ENCODE measurements at regions not wholly inside any gene's neighbourhood (a gene's known extent, or its start where the extent isn't known, plus 50 kb on each side); places are given as distances from the start of the nearest gene placed in this dataset.

- TF ChIP-seq POLR2A (IDR thresholded peaks at IDR 0.05; ENCODE audit: low read depth, low read length) (no peak), CTCF (conservative IDR thresholded peaks at IDR 0.05; ENCODE audit: low read depth, low read length) (no peak), MAZ (IDR thresholded peaks at IDR 0.05; ENCODE audit: borderline replicate concordance, low read depth, low read length) (no peak), USF2 (IDR thresholded peaks at IDR 0.05; ENCODE audit: low read depth, low read length) (no peak), MAFK (IDR thresholded peaks at IDR 0.05; ENCODE audit: low read depth, low read length) (no peak), ELK1 (IDR thresholded peaks at IDR 0.05; ENCODE audit: borderline replicate concordance, low read depth, low read length) (no peak), CEBPB (IDR thresholded peaks at IDR 0.05; ENCODE audit: low read depth, low read length) (no peak), RAD21 (IDR thresholded peaks at IDR 0.05; ENCODE audit: low read length) (no peak), RCOR1 (IDR thresholded peaks at IDR 0.05; ENCODE audit: insufficient replicate concordance, low read length) (no peak), SMC3 (IDR thresholded peaks at IDR 0.05; ENCODE audit: low read depth, low read length) (no peak), RFX5 (IDR thresholded peaks at IDR 0.05; ENCODE audit: low read depth, low read length) (no peak), MXI1 (IDR thresholded peaks at IDR 0.05; ENCODE audit: borderline replicate concordance, low read depth, low read length) (no peak), BHLHE40 (IDR thresholded peaks at IDR 0.05; ENCODE audit: low read depth, low read length) (no peak)
Measured at GRCh38 chr3:56917361-56918110, 115.8 kb upstream of the ARHGEF3 start.
